ENCODE measurements at regions not wholly inside any gene's neighbourhood (a gene's known extent, or its start where the extent isn't known, plus 50 kb on each side); places are given as distances from the start of the nearest gene placed in this dataset.

DNA sequence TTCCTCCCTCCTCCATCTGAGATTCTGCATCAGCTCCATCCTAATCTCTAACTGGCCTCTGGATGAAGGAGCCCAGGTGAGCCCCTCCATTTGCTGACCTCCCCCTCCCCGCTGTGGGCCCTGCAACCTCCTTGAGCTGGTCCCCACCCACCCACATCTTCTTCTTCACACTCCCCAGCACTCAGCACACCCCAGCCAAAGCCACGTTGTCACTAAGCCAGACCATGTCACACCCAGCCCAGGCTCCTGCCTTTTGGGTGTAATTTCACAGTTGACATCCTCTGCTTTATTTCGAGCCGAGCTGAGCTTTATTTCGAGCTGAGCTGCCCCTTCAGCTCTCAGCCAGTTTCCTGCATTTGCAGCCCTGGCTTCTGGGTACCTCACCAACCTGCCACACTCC is 282.7 kb upstream of the TNRC6C start:
- no peak for TF ChIP-seq POLR2AphosphoS5 (IDR thresholded peaks at IDR 0.05; ENCODE audit: low read depth, low read length)
- TF ChIP-seq FOXP2 (optimal IDR thresholded peaks at IDR 0.05; ENCODE audit: borderline replicate concordance, extremely low read depth, extremely low read length, insufficient read depth): no peak
- no peak for TF ChIP-seq SIN3A (IDR thresholded peaks at IDR 0.05; ENCODE audit: borderline replicate concordance, insufficient read depth, low read length)
- no peak for TF ChIP-seq TAF1 (IDR thresholded peaks at IDR 0.05; ENCODE audit: borderline replicate concordance, insufficient read depth, low read length)

All from PFSK-1 (cell line).